GM12878 (cell line): ENCODE measurements at regions not wholly inside any gene's neighbourhood (a gene's known extent, or its start where the extent isn't known, plus 50 kb on each side); places are given as distances from the start of the nearest gene placed in this dataset.

Experiments
- CHD1 ChIP-seq: IDR thresholded peaks from 2 replicates; pipeline ENCODE4 v1.6.1; 2012; ENCODE audit warnings: low read depth, low read length, improper control_type of control experiment
- CTCF ChIP-seq, 3 experiments: IDR thresholded peaks in 2 of 3; conservative IDR thresholded peaks in 1 of 3; 2 replicates each; pipeline ENCODE4 v1.5.1; 2011; ENCODE audit warnings: low read depth in 3 of 3, low read length in 3 of 3, mild to moderate bottlenecking in 3 of 3, control low read depth in 2 of 3, moderate library complexity in 2 of 3, inconsistent platforms in 1 of 3, mixed read lengths in 1 of 3; ENCODE audit not compliant: control insufficient read depth in 2 of 3, insufficient read depth in 1 of 3; ENCODE audit errors: extremely low read depth in 1 of 3
- EP300 ChIP-seq, 2 experiments: fragments of 150-350 bp in 1 of 2; IDR thresholded peaks; 2 replicates each; pipeline ENCODE4 v1.6.1; 2011 to 2012; ENCODE audit warnings: low read depth in 2 of 2, low read length in 2 of 2, borderline replicate concordance in 1 of 2, improper control_type of control experiment in 1 of 2, inconsistent platforms in 1 of 2; ENCODE audit not compliant: control insufficient read depth in 1 of 2
- FOS ChIP-seq: IDR thresholded peaks from 3 replicates; pipeline ENCODE4 v1.6.1; 2011; ENCODE audit warnings: borderline replicate concordance; ENCODE audit not compliant: insufficient read length; ENCODE audit errors: extremely low read depth
- PAX8 ChIP-seq: fragments of 450-650 bp; IDR thresholded peaks from 2 replicates; pipeline ENCODE4 v1.6.1; 2017; ENCODE audit warnings: mild to moderate bottlenecking, moderate library complexity
- POLR2AphosphoS5 ChIP-seq: IDR thresholded peaks from 2 replicates; pipeline ENCODE4 v1.6.1; 2011; ENCODE audit warnings: mild to moderate bottlenecking, low read length, inconsistent platforms
- RAD21 ChIP-seq: IDR thresholded peaks from 2 replicates; pipeline ENCODE4 v1.6.1; 2011; ENCODE audit warnings: mild to moderate bottlenecking, low read depth, low read length, moderate library complexity; ENCODE audit not compliant: insufficient read depth
- TF ChIP-seq, protein P1 (sequence below): IDR thresholded peaks from 2 replicates; pipeline ENCODE4 v1.6.1; 2012; ENCODE audit warnings: mild to moderate bottlenecking, low read depth, low read length

- TF ChIP-seq CTCF (IDR thresholded peaks at IDR 0.05 in 2 of 3, conservative IDR thresholded peaks at IDR 0.05 in 1 of 3; ENCODE audit: control insufficient read depth in 2 of 3, extremely low read depth in 1 of 3, insufficient read depth in 1 of 3, low read depth in 3 of 3, low read length in 3 of 3) (no peak), PAX8 (no peak), FOS (no peak), POLR2AphosphoS5 (no peak), RAD21 (no peak), CHD1 (no peak), EP300 (IDR thresholded peaks at IDR 0.05; ENCODE audit: borderline replicate concordance in 1 of 2, control insufficient read depth in 1 of 2, low read depth in 2 of 2, low read length in 2 of 2) (no peak)
- TF ChIP-seq, protein P1, sequence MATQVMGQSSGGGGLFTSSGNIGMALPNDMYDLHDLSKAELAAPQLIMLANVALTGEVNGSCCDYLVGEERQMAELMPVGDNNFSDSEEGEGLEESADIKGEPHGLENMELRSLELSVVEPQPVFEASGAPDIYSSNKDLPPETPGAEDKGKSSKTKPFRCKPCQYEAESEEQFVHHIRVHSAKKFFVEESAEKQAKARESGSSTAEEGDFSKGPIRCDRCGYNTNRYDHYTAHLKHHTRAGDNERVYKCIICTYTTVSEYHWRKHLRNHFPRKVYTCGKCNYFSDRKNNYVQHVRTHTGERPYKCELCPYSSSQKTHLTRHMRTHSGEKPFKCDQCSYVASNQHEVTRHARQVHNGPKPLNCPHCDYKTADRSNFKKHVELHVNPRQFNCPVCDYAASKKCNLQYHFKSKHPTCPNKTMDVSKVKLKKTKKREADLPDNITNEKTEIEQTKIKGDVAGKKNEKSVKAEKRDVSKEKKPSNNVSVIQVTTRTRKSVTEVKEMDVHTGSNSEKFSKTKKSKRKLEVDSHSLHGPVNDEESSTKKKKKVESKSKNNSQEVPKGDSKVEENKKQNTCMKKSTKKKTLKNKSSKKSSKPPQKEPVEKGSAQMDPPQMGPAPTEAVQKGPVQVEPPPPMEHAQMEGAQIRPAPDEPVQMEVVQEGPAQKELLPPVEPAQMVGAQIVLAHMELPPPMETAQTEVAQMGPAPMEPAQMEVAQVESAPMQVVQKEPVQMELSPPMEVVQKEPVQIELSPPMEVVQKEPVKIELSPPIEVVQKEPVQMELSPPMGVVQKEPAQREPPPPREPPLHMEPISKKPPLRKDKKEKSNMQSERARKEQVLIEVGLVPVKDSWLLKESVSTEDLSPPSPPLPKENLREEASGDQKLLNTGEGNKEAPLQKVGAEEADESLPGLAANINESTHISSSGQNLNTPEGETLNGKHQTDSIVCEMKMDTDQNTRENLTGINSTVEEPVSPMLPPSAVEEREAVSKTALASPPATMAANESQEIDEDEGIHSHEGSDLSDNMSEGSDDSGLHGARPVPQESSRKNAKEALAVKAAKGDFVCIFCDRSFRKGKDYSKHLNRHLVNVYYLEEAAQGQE: no peak
Measured at GRCh38 chr11:71309181-71309580, 56.8 kb upstream of the SHANK2 start.
